Keratinocyte (primary cell): ENCODE measurements at regions not wholly inside any gene's neighbourhood (a gene's known extent, or its start where the extent isn't known, plus 50 kb on each side); places are given as distances from the start of the nearest gene placed in this dataset.

ENCODE experiments used
- DNase-seq: peaks from one replicate; pipeline ENCODE4 v3.0.0-alpha.2; 2011; ENCODE audit warnings: low read depth, missing footprints, low spot score
- FAIRE-seq: peaks from 2 replicates; lab custom pipeline; 2011; peaks lifted over from hg19 to GRCh38; lab: Jason Lieb, UNC
- H2AFZ ChIP-seq: 2 replicates; pipeline ENCODE4 v1.6.0; 2012; ENCODE audit warnings: low read length, control low read depth, inconsistent platforms; ENCODE audit not compliant: control insufficient read depth
- H3K27ac ChIP-seq: 2 replicates; pipeline ENCODE4 v1.5.1; 2011; ENCODE audit warnings: low read length; ENCODE audit not compliant: control insufficient read depth, insufficient read depth
- H3K27me3 ChIP-seq: 3 replicates; pipeline ENCODE4 v1.6.0; 2011; ENCODE audit warnings: low read length; ENCODE audit not compliant: control insufficient read depth, insufficient read depth; ENCODE audit errors: extremely low read depth
- H3K36me3 ChIP-seq, 2 experiments: 2 replicates in 1 of 2; 3 replicates in 1 of 2; pipeline ENCODE4 v1.5.1; 2011; ENCODE audit warnings: low read length in 2 of 2, mild to moderate bottlenecking in 1 of 2; ENCODE audit not compliant: control insufficient read depth in 2 of 2, insufficient read depth in 2 of 2; ENCODE audit errors: extremely low read depth in 1 of 2
- H3K4me1 ChIP-seq: 3 replicates; pipeline ENCODE4 v1.5.1; 2011; ENCODE audit warnings: low read length; ENCODE audit not compliant: control insufficient read depth, insufficient read depth; ENCODE audit errors: extremely low read depth
- H3K4me2 ChIP-seq: 3 replicates; pipeline ENCODE4 v1.6.0; 2011; ENCODE audit warnings: low read depth, low read length; ENCODE audit not compliant: control insufficient read depth, insufficient read depth; ENCODE audit errors: extremely low read depth
- H3K4me3 ChIP-seq, 3 experiments: fragments of 200-600 bp in 1 of 3; sonication (generic) in 1 of 3; 2 replicates in 2 of 3; 3 replicates in 1 of 3; pipeline ENCODE4 v1.5.1; 2011 to 2016; ENCODE audit warnings: low read length in 3 of 3, mild to moderate bottlenecking in 3 of 3, control low read depth in 2 of 3, inconsistent platforms in 1 of 3, low read depth in 1 of 3, mixed read lengths in 1 of 3, mixed run types in 1 of 3, moderate library complexity in 1 of 3; ENCODE audit not compliant: control insufficient read depth in 2 of 3, insufficient read depth in 2 of 3; ENCODE audit errors: extremely low read depth in 1 of 3
- H3K79me2 ChIP-seq: 2 replicates; pipeline ENCODE4 v1.6.0; 2012; ENCODE audit warnings: low read length; ENCODE audit not compliant: control insufficient read depth, insufficient read depth
- H3K9ac ChIP-seq: 3 replicates; pipeline ENCODE4 v1.6.0; 2011; ENCODE audit warnings: low read length; ENCODE audit not compliant: control insufficient read depth, insufficient read depth; ENCODE audit errors: extremely low read depth
- H3K9me1 ChIP-seq: 3 replicates; pipeline ENCODE4 v1.6.0; 2011; ENCODE audit warnings: low read length; ENCODE audit not compliant: control insufficient read depth, insufficient read depth; ENCODE audit errors: extremely low read depth
- H3K9me3 ChIP-seq: 2 replicates; pipeline ENCODE4 v1.5.1; 2012; ENCODE audit warnings: low read depth, low read length; ENCODE audit not compliant: control insufficient read depth
- H4K20me1 ChIP-seq: 3 replicates; pipeline ENCODE4 v1.6.0; 2011; ENCODE audit warnings: low read length; ENCODE audit not compliant: control insufficient read depth, insufficient read depth; ENCODE audit errors: extremely low read depth
- CTCF ChIP-seq, 3 experiments: IDR thresholded peaks in 1 of 3; conservative IDR thresholded peaks in 1 of 3; optimal IDR thresholded peaks in 1 of 3; 2 replicates in 2 of 3; 3 replicates in 1 of 3; pipeline versions ENCODE3 to v1.5.1; 2011; ENCODE audit warnings: low read length in 3 of 3, mild to moderate bottlenecking in 3 of 3, moderate library complexity in 2 of 3, control low read depth in 1 of 3, inconsistent platforms in 1 of 3; ENCODE audit not compliant: insufficient read depth in 2 of 3; ENCODE audit errors: extremely low read depth in 1 of 3
- EZH2 ChIP-seq: IDR thresholded peaks from one replicate; pipeline ENCODE4 v1.6.1; 2012; ENCODE audit warnings: inconsistent platforms, mild to moderate bottlenecking, low read length, moderate library complexity
- dilution Hi-C: fragments of 300-500 bp; cut with MboI; formaldehyde crosslinking; loops from one replicate; pipeline ENCODE4 v1.7.0; 2020; ENCODE audit warnings: low sequenced_read_pairs; ENCODE audit not compliant: extremely low pct_ligation_motif_present

- H3K4me2 ChIP-seq, result no peak overlapping the region
- dilution Hi-C loops, result no loop called here
- no peaks in the 10 kb centered on the region for H3K9me3 ChIP-seq
- no peak overlapping the region for H3K9ac ChIP-seq
- H3K4me3 ChIP-seq, result no peak overlapping the region
- peaks cover 46% of the 10 kb centered on the region for H3K27me3 ChIP-seq
- DNase-seq, result no peak
- no peaks in the 10 kb centered on the region for H3K4me1 ChIP-seq
- no peak for TF ChIP-seq EZH2
- no peak for TF ChIP-seq CTCF (optimal IDR thresholded peaks at IDR 0.05 in 1 of 3, IDR thresholded peaks at IDR 0.05 in 1 of 3, conservative IDR thresholded peaks at IDR 0.05 in 1 of 3; ENCODE audit: extremely low read depth in 1 of 3, insufficient read depth in 2 of 3, low read length in 3 of 3)
- no peaks in the 10 kb centered on the region for H4K20me1 ChIP-seq
- no peak overlapping the region for H2AFZ ChIP-seq
- no peak for FAIRE-seq
- no peaks in the 10 kb centered on the region for H3K9me1 ChIP-seq
- H3K79me2 ChIP-seq, result no peaks in the 10 kb centered on the region
- no peak overlapping the region for H3K27ac ChIP-seq
- H3K36me3 ChIP-seq, result no peaks in the 10 kb centered on the region
These were observed 118.5 kb upstream of the NKX1-1 start for GRCh38 chr4:1524761-1525160.

- H3K9me3 ChIP-seq, result no peaks in the 10 kb centered on the region
- DNase-seq (no peak), FAIRE-seq (no peak)
- no peaks in the 10 kb centered on the region for H4K20me1 ChIP-seq
- H3K4me3 ChIP-seq, result no peak overlapping the region
- H3K9ac ChIP-seq, result no peak overlapping the region
- no peak overlapping the region for H2AFZ ChIP-seq
- H3K4me1 ChIP-seq, result no peaks in the 10 kb centered on the region
- H3K27me3 ChIP-seq, result peaks cover 39% of the 10 kb centered on the region
- no peaks in the 10 kb centered on the region for H3K79me2 ChIP-seq
- H3K9me1 ChIP-seq, result no peaks in the 10 kb centered on the region
- TF ChIP-seq CTCF (optimal IDR thresholded peaks at IDR 0.05 in 1 of 3, IDR thresholded peaks at IDR 0.05 in 1 of 3, conservative IDR thresholded peaks at IDR 0.05 in 1 of 3; ENCODE audit: extremely low read depth in 1 of 3, insufficient read depth in 2 of 3, low read length in 3 of 3) (no peak), EZH2 (no peak)
- dilution Hi-C loops, result no loop called here
- no peak overlapping the region for H3K4me2 ChIP-seq
- H3K27ac ChIP-seq, result no peak overlapping the region
- H3K36me3 ChIP-seq, result no peaks in the 10 kb centered on the region
These were observed 117.8 kb upstream of the NKX1-1 start for GRCh38 chr4:1523907-1524636.
